A549 (cell line): ENCODE measurements at regions not wholly inside any gene's neighbourhood (a gene's known extent, or its start where the extent isn't known, plus 50 kb on each side); places are given as distances from the start of the nearest gene placed in this dataset.

Experiments
- ATAC-seq, 2 experiments: fragments of 200-7000 bp in 1 of 2; fragments of >200 bp in 1 of 2; cut with Nextera tagmentation in 1 of 2; cut with Tn5 transposase in 1 of 2; 3 replicates each; pipeline versions ENCODE4 v1.8.0 to v1.9.1; 2018 to 2020; ENCODE audit warnings: mild to moderate bottlenecking in 1 of 2, moderate library complexity in 1 of 2
- CTCF ChIA-PET: fragments of 300-600 bp; sonication (Branson Sonifier 250); formaldehyde crosslinking; extraction: SDS; loops from one replicate; lab custom pipeline; 2021; ENCODE audit warnings: antibody characterized with exemption, inconsistent platforms; lab: Yijun Ruan, JAX
- POLR2A ChIA-PET: fragments of 350-600 bp; formaldehyde crosslinking; extraction: SDS; loops from one replicate; lab custom pipeline; 2021; ENCODE audit warnings: antibody characterized with exemption, inconsistent platforms; lab: Yijun Ruan, JAX
- DNase-seq, 2 experiments: peaks; one replicate each; pipeline versions ENCODE4 v3.0.0 to v3.0.0-alpha.2; 2011 to 2016; ENCODE audit warnings: low read depth in 1 of 2, low spot score in 1 of 2
- FAIRE-seq: peaks from 2 replicates; lab custom pipeline; 2011; peaks lifted over from hg19 to GRCh38; lab: Jason Lieb, UNC
- H3K27ac ChIP-seq, 2 experiments: fragments of >200 bp; sonication (Bioruptor Twin); formaldehyde crosslinking; 3 replicates each; pipeline ENCODE4 v1.5.1; 2016 to 2017
- H3K4me1 ChIP-seq: fragments of >200 bp; sonication (Bioruptor Twin); formaldehyde crosslinking; 3 replicates; pipeline ENCODE4 v1.6.1; 2016
- H3K4me2 ChIP-seq: fragments of >200 bp; sonication (Bioruptor Twin); formaldehyde crosslinking; 3 replicates; pipeline ENCODE4 v1.6.1; 2016
- H3K4me3 ChIP-seq: fragments of >200 bp; sonication (Bioruptor Twin); formaldehyde crosslinking; 3 replicates; pipeline ENCODE4 v1.5.1; 2016
- H3K9me3 ChIP-seq: fragments of >200 bp; sonication (Bioruptor Twin); formaldehyde crosslinking; 3 replicates; pipeline ENCODE4 v1.6.1; 2016
- BHLHE40 ChIP-seq: IDR thresholded peaks from 2 replicates; pipeline ENCODE4 v1.6.1; 2012; ENCODE audit warnings: low read depth, low read length, inconsistent platforms
- CBX2 ChIP-seq: fragments of 200-600 bp; sonication (generic); IDR thresholded peaks from 2 replicates; pipeline ENCODE4 v1.6.1; 2016; ENCODE audit warnings: low read depth, mild to moderate bottlenecking, borderline replicate concordance
- CEBPB ChIP-seq, 2 experiments: fragments of >200 bp in 1 of 2; sonication (Bioruptor Twin) in 1 of 2; formaldehyde crosslinking in 1 of 2; IDR thresholded peaks; 2 replicates each; pipeline ENCODE4 v1.6.1; 2012 to 2016
- CHD4 ChIP-seq: fragments of 200-600 bp; sonication (generic); IDR thresholded peaks from 2 replicates; pipeline ENCODE4 v1.6.1; 2016; ENCODE audit warnings: antibody characterized with exemption, mild to moderate bottlenecking, borderline replicate concordance
- FOSL2 ChIP-seq, 2 experiments: fragments of 450-650 bp in 1 of 2; fragments of >200 bp in 1 of 2; sonication (Bioruptor Twin) in 1 of 2; formaldehyde crosslinking; IDR thresholded peaks; 2 replicates each; pipeline versions ENCODE4 v1.5.0 to v1.6.1; 2016 to 2020; ENCODE audit warnings: mild to moderate bottlenecking in 1 of 2, moderate library complexity in 1 of 2
- FOXS1 ChIP-seq: fragments of 250-450 bp; sonication (Bioruptor Pico); IDR thresholded peaks from 2 replicates; pipeline ENCODE4 v1.5.0; 2020; ENCODE audit warnings: mild to moderate bottlenecking, moderate library complexity
- GATA3 ChIP-seq: IDR thresholded peaks from 2 replicates; pipeline ENCODE4 v1.6.1; 2012; ENCODE audit warnings: borderline replicate concordance
- HEYL ChIP-seq: fragments of 250-450 bp; sonication (Bioruptor Pico); IDR thresholded peaks from 2 replicates; pipeline ENCODE4 v1.8.0; 2021; ENCODE audit warnings: mild to moderate bottlenecking, moderate library complexity
- HOXA7 ChIP-seq: fragments of 250-450 bp; sonication (Bioruptor Pico); IDR thresholded peaks from 2 replicates; pipeline ENCODE4 v1.5.0; 2020; ENCODE audit warnings: mild to moderate bottlenecking, moderate library complexity
- HOXB13 ChIP-seq: fragments of 250-450 bp; sonication (Bioruptor Pico); IDR thresholded peaks from 2 replicates; pipeline ENCODE4 v1.5.0; 2020; ENCODE audit warnings: low read depth, mild to moderate bottlenecking, moderate library complexity
- HOXB5 ChIP-seq: fragments of 250-450 bp; sonication (Bioruptor Pico); IDR thresholded peaks from 2 replicates; pipeline ENCODE4 v1.5.0; 2020; ENCODE audit warnings: mild to moderate bottlenecking, moderate library complexity
- JUN ChIP-seq, 2 experiments: fragments of >200 bp; sonication (Bioruptor Twin); formaldehyde crosslinking; IDR thresholded peaks; 2 replicates in 1 of 2; 3 replicates in 1 of 2; pipeline ENCODE4 v1.6.1; 2016 to 2017
- JUNB ChIP-seq: fragments of >200 bp; sonication (Bioruptor Twin); formaldehyde crosslinking; IDR thresholded peaks from 2 replicates; pipeline ENCODE4 v1.6.1; 2016
- MAFK ChIP-seq: fragments of 450-650 bp; IDR thresholded peaks from 2 replicates; pipeline ENCODE4 v1.6.1; 2014; ENCODE audit not compliant: partially characterized antibody
- MAZ ChIP-seq: fragments of 150-350 bp; IDR thresholded peaks from 2 replicates; pipeline ENCODE4 v1.6.1; 2014; ENCODE audit warnings: antibody characterized with exemption, low read depth, low read length, borderline replicate concordance
- NPAS2 ChIP-seq: fragments of 250-450 bp; sonication (Bioruptor Pico); IDR thresholded peaks from 2 replicates; pipeline ENCODE4 v1.8.0; 2022; ENCODE audit warnings: mild to moderate bottlenecking, moderate library complexity, borderline replicate concordance
- PBX3 ChIP-seq: IDR thresholded peaks from 2 replicates; pipeline ENCODE4 v1.6.1; 2012
- PHF8 ChIP-seq: fragments of 200-600 bp; sonication (generic); IDR thresholded peaks from 2 replicates; pipeline ENCODE4 v1.6.1; 2016; ENCODE audit warnings: low read depth, mild to moderate bottlenecking, antibody characterized with exemption, moderate library complexity, borderline replicate concordance
- POLR2A ChIP-seq: IDR thresholded peaks from 2 replicates; pipeline ENCODE4 v1.6.1; 2012; ENCODE audit warnings: mild to moderate bottlenecking, low read length
- SMC3 ChIP-seq: fragments of >200 bp; sonication (Bioruptor Twin); formaldehyde crosslinking; IDR thresholded peaks from 3 replicates; pipeline ENCODE4 v1.6.1; 2018; ENCODE audit warnings: inconsistent platforms
- ZSCAN20 ChIP-seq: fragments of 250-450 bp; sonication (Bioruptor Pico); IDR thresholded peaks from 2 replicates; pipeline ENCODE4 v1.8.0; 2022; ENCODE audit warnings: mild to moderate bottlenecking, moderate library complexity
- WGBS: methylation state at CpG from one replicate; pipeline ENCODE4 v1.1.6; 2017; ENCODE audit errors: missing lambda C conversion rate; 5-methylcytosine and 5-hydroxymethylcytosine counted together
- TF ChIP-seq, protein P1 (sequence below): fragments of 250-450 bp; sonication (Bioruptor Pico); IDR thresholded peaks from 2 replicates; pipeline ENCODE4 v1.5.0; 2020; ENCODE audit warnings: low read depth, mild to moderate bottlenecking, moderate library complexity
- TF ChIP-seq, protein P2 (sequence below): fragments of 200-600 bp; sonication (generic); IDR thresholded peaks from 2 replicates; pipeline ENCODE4 v1.6.1; 2016; ENCODE audit warnings: antibody characterized with exemption, mild to moderate bottlenecking, moderate library complexity
- TF ChIP-seq, protein P3 (sequence below): fragments of >200 bp; sonication (Bioruptor Twin); formaldehyde crosslinking; IDR thresholded peaks from 2 replicates; pipeline ENCODE4 v1.6.1; 2016
- TF ChIP-seq, protein P4 (sequence below): IDR thresholded peaks from 2 replicates; pipeline ENCODE4 v1.6.1; 2012; ENCODE audit warnings: low read depth, borderline replicate concordance

- no peak overlapping the region for H3K4me3 ChIP-seq
- TF ChIP-seq JUNB = no peak
- TF ChIP-seq CEBPB (IDR thresholded peaks at IDR 0.05) = no peak
- TF ChIP-seq, protein P1, sequence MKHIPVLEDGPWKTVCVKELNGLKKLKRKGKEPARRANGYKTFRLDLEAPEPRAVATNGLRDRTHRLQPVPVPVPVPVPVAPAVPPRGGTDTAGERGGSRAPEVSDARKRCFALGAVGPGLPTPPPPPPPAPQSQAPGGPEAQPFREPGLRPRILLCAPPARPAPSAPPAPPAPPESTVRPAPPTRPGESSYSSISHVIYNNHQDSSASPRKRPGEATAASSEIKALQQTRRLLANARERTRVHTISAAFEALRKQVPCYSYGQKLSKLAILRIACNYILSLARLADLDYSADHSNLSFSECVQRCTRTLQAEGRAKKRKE (CRISPR knock-in tag) = no peak
- TF ChIP-seq PHF8 = no peak
- no peak for TF ChIP-seq HOXA7 (CRISPR knock-in tag)
- no peak for TF ChIP-seq HOXB5 (CRISPR knock-in tag)
- no peak for TF ChIP-seq POLR2A
- no peak for TF ChIP-seq ZSCAN20
- TF ChIP-seq, protein P2, sequence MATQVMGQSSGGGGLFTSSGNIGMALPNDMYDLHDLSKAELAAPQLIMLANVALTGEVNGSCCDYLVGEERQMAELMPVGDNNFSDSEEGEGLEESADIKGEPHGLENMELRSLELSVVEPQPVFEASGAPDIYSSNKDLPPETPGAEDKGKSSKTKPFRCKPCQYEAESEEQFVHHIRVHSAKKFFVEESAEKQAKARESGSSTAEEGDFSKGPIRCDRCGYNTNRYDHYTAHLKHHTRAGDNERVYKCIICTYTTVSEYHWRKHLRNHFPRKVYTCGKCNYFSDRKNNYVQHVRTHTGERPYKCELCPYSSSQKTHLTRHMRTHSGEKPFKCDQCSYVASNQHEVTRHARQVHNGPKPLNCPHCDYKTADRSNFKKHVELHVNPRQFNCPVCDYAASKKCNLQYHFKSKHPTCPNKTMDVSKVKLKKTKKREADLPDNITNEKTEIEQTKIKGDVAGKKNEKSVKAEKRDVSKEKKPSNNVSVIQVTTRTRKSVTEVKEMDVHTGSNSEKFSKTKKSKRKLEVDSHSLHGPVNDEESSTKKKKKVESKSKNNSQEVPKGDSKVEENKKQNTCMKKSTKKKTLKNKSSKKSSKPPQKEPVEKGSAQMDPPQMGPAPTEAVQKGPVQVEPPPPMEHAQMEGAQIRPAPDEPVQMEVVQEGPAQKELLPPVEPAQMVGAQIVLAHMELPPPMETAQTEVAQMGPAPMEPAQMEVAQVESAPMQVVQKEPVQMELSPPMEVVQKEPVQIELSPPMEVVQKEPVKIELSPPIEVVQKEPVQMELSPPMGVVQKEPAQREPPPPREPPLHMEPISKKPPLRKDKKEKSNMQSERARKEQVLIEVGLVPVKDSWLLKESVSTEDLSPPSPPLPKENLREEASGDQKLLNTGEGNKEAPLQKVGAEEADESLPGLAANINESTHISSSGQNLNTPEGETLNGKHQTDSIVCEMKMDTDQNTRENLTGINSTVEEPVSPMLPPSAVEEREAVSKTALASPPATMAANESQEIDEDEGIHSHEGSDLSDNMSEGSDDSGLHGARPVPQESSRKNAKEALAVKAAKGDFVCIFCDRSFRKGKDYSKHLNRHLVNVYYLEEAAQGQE = no peak
- TF ChIP-seq MAFK = no peak
- no peak for TF ChIP-seq HEYL (CRISPR knock-in tag)
- no peak for TF ChIP-seq MAZ
- no peak for TF ChIP-seq SMC3
- no peak for TF ChIP-seq PBX3
- no peak for TF ChIP-seq JUN (IDR thresholded peaks at IDR 0.05)
- no peak for TF ChIP-seq NPAS2 (CRISPR knock-in tag)
- TF ChIP-seq CHD4 = no peak
- TF ChIP-seq, all 56 proteins: peak for 0
- no peak overlapping the region for H3K27ac ChIP-seq
- H3K9me3 ChIP-seq = peaks cover 7% of the 10 kb centered on the region; the same call in 1 of the 3 replicates
- H3K4me2 ChIP-seq = no peak overlapping the region
- peak; percentile 35 to 50; a peak in 3 of 6 replicates for ATAC-seq
- DNase-seq = no peak
- 17% methylated on average over 4 of the region's 4 CpGs for WGBS
- CTCF ChIA-PET = interaction anchor here (1.1 to 2.4 kb wide), 2 partner anchors 11 to 127 kb away, joined by 3 to 11 read pairs; no protein-coding TSS in a partner anchor
- no peaks in the 10 kb centered on the region for H3K4me1 ChIP-seq
- POLR2A ChIA-PET = no interaction called here
- FAIRE-seq = no peak
Observed at GRCh38 chr14:51787352-51787751, 73.1 kb upstream of the GNG2 start.

DNA sequence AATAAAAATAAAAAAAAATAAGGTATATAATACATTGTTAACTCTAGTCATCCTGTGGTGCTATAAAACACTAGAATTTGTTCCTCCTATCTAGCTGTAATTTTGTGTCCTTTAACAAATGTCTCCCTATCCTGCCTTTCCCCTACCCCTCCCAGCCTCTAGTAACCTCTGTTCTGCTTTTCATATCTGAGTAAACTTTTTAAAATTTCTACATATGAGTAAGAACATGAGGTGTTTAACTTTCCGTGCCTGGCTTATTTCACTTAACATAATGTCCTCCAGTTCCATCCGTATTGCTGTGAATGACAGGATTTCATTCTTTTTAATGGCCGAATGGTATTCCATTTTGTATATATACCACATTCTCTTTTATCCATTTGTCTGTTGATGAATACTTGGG is 71.3 kb upstream of the GNG2 start:
- Histone ChIP-seq H3K4me1 (no peaks in the 10 kb centered on the region), H3K4me2 (no peak overlapping the region), H3K4me3 (no peak overlapping the region), H3K9me3 (peaks cover 7% of the 10 kb centered on the region; the same call in 1 of the 3 replicates), H3K27ac (no peak overlapping the region)
- ChIA-PET CTCF (interaction anchor here (1.1 to 2.4 kb wide), 4 partner anchors 13 to 506 kb away, joined by 3 to 11 read pairs (median 4); no protein-coding TSS in a partner anchor), POLR2A (no interaction called here)
- DNase-seq (no peak), FAIRE-seq (no peak), ATAC-seq (no peak)
- 57% methylated on average over 3 of the region's 3 CpGs for WGBS
- TF ChIP-seq BHLHE40 (no peak), MAFK (no peak), HOXB13 (CRISPR knock-in tag) (no peak), FOXS1 (CRISPR knock-in tag) (no peak), CBX2 (no peak), NPAS2 (CRISPR knock-in tag) (no peak), GATA3 (no peak), FOSL2 (IDR thresholded peaks at IDR 0.05) (no peak), FOSL2 (CRISPR knock-in tag; IDR thresholded peaks at IDR 0.05) (no peak)
- TF ChIP-seq, protein P3, sequence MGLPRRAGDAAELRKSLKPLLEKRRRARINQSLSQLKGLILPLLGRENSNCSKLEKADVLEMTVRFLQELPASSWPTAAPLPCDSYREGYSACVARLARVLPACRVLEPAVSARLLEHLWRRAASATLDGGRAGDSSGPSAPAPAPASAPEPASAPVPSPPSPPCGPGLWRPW = no peak
- TF ChIP-seq, protein P4, sequence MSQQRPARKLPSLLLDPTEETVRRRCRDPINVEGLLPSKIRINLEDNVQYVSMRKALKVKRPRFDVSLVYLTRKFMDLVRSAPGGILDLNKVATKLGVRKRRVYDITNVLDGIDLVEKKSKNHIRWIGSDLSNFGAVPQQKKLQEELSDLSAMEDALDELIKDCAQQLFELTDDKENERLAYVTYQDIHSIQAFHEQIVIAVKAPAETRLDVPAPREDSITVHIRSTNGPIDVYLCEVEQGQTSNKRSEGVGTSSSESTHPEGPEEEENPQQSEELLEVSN = no peak
- TF ChIP-seq, all 56 proteins: peak for 0
